ENCODE measurements at regions not wholly inside any gene's neighbourhood (a gene's known extent, or its start where the extent isn't known, plus 50 kb on each side); places are given as distances from the start of the nearest gene placed in this dataset.
A peak's percentile ranks its signal among the peaks of the same experiment; 100 is the strongest.

DNA sequence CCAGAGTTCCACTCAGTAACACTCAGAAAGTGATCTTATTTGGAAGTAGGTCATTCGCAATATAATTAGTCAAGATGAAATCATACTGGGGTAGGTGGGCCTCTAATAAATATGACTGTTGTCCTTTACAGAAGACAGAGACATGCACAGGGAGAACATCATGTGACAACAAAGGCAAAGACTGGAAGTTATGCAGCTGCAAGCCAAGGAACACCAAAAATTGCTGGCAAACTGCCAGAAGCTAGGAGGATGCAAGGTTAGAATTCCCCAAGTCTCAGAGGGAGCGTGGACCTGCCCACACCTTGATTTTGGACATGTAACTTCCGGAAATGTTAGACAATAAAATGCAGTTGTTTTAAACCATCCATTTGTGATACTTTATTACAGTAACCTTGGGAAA lies 471.5 kb upstream of the AGTR1 start:
- no peak overlapping the region for H3K4me3 Mint-ChIP-seq
- no peak overlapping the region for H3K27ac Mint-ChIP-seq
- H3K36me3 ChIP-seq (ENCODE audit: insufficient read depth): no peaks in the 10 kb centered on the region; the same call in 1 of the 2 replicates
- no peak overlapping the region for H3K4me2 ChIP-seq
- no peaks in the 10 kb centered on the region for H3K27me3 Mint-ChIP-seq (ENCODE audit: insufficient read depth, low read depth, poor library complexity)
- H4K20me1 ChIP-seq (replicated peaks; ENCODE audit: insufficient read depth): no peaks in the 10 kb centered on the region
- no peaks in the 10 kb centered on the region for H3K4me1 ChIP-seq (ENCODE audit: insufficient read depth)
- H3K9me3 Mint-ChIP-seq: no peaks in the 10 kb centered on the region; the same call in 2 of the 3 replicates
- H3K27ac ChIP-seq (ENCODE audit: low read depth): no peak overlapping the region
- H3K9me2 ChIP-seq (ENCODE audit: insufficient read depth): no peaks in the 10 kb centered on the region; the same call in 1 of the 2 replicates
- peaks cover 3% of the 10 kb centered on the region; the same call in 2 of the 3 replicates for H3K4me1 Mint-ChIP-seq
- H2AFZ ChIP-seq: no peak overlapping the region
- TF ChIP-seq EZH2phosphoT487 (IDR thresholded peaks at IDR 0.05; ENCODE audit: unreplicated experiment): no peak
- TF ChIP-seq ZNF114 (CRISPR knock-in tag; IDR thresholded peaks at IDR 0.05): no peak
- H3K79me2 ChIP-seq (replicated peaks; ENCODE audit: insufficient read depth): no peaks in the 10 kb centered on the region
- no peaks in the 10 kb centered on the region for H3F3A ChIP-seq (replicated peaks; ENCODE audit: low read depth)
- H3K27me3 ChIP-seq (ENCODE audit: insufficient read depth): no peaks in the 10 kb centered on the region
- DNase-seq (ENCODE audit: low spot score) (no peak), ATAC-seq (no peak)
- no peaks in the 10 kb centered on the region for H3K36me3 Mint-ChIP-seq (ENCODE audit: low read depth)
- no peak overlapping the region for H3K4me3 ChIP-seq

DNA sequence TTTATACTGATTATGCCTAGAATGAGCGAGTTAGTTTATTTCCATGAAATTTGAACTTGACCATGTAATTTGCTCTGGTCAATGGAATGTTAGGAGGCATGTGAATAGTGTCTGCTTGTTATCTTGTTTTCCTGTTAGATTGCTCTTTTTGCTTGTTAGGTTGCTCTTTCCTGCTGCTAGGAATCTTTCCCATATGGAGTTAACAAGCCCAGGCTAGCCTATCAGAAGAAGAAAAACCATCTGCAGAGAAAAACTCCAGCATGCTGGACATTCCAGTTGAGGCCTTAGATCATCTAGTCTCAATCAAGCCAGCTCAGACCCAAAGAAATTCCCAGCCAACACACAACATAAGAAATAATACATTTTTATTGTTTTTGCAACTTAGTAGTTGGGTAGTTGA lies 470.2 kb upstream of the AGTR1 start:
- Mint-ChIP-seq H3K9me3 (no peaks in the 10 kb centered on the region; the same call in 2 of the 3 replicates), H3K27ac (no peak overlapping the region), H3K36me3 (ENCODE audit: low read depth) (no peaks in the 10 kb centered on the region), H3K4me3 (no peak overlapping the region), H3K27me3 (ENCODE audit: insufficient read depth, low read depth, poor library complexity) (no peaks in the 10 kb centered on the region), H3K4me1 (peaks cover 3% of the 10 kb centered on the region; the same call in 2 of the 3 replicates)
- no peak for TF ChIP-seq JUNB (IDR thresholded peaks at IDR 0.05; ENCODE audit: unreplicated experiment)
- TF ChIP-seq, protein P1, sequence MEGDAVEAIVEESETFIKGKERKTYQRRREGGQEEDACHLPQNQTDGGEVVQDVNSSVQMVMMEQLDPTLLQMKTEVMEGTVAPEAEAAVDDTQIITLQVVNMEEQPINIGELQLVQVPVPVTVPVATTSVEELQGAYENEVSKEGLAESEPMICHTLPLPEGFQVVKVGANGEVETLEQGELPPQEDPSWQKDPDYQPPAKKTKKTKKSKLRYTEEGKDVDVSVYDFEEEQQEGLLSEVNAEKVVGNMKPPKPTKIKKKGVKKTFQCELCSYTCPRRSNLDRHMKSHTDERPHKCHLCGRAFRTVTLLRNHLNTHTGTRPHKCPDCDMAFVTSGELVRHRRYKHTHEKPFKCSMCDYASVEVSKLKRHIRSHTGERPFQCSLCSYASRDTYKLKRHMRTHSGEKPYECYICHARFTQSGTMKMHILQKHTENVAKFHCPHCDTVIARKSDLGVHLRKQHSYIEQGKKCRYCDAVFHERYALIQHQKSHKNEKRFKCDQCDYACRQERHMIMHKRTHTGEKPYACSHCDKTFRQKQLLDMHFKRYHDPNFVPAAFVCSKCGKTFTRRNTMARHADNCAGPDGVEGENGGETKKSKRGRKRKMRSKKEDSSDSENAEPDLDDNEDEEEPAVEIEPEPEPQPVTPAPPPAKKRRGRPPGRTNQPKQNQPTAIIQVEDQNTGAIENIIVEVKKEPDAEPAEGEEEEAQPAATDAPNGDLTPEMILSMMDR (conservative IDR thresholded peaks at IDR 0.05; ENCODE audit: low read depth in 2 of 2): no peak
- Histone ChIP-seq H3K4me2 (no peak overlapping the region), H3K27ac (ENCODE audit: low read depth) (no peak overlapping the region), H3K4me1 (ENCODE audit: insufficient read depth) (no peaks in the 10 kb centered on the region), H2AFZ (no peak overlapping the region), H3F3A (replicated peaks; ENCODE audit: low read depth) (no peaks in the 10 kb centered on the region), H4K20me1 (replicated peaks; ENCODE audit: insufficient read depth) (no peaks in the 10 kb centered on the region), H3K36me3 (ENCODE audit: insufficient read depth) (no peaks in the 10 kb centered on the region; the same call in 1 of the 2 replicates), H3K79me2 (replicated peaks; ENCODE audit: insufficient read depth) (no peaks in the 10 kb centered on the region), H3K4me3 (no peak overlapping the region), H3K9me2 (ENCODE audit: insufficient read depth) (no peaks in the 10 kb centered on the region; the same call in 1 of the 2 replicates), H3K27me3 (ENCODE audit: insufficient read depth) (no peaks in the 10 kb centered on the region)
- DNase-seq (ENCODE audit: low spot score) (no peak), ATAC-seq (no peak)

DNA sequence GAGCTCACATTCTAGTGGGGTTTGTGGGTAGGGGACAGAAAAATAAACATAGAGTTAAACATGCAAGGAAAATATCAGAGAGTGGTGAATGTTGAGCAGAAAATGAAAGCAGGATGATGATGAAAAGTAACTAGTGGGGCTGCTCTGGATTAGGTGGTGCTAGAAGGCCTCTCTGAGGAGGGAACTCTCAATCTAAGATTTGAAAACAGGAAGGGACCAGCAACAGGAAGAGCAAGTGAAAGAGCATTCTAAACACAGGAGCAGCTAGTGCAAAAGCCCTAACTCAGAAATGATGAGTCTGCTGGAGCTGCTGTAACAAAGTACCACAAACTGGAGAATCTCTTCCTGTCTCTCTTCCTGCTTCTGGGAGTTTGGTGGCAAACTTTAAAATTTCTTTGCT lies 468.6 kb upstream of the AGTR1 start:
- TF ChIP-seq, protein P2, sequence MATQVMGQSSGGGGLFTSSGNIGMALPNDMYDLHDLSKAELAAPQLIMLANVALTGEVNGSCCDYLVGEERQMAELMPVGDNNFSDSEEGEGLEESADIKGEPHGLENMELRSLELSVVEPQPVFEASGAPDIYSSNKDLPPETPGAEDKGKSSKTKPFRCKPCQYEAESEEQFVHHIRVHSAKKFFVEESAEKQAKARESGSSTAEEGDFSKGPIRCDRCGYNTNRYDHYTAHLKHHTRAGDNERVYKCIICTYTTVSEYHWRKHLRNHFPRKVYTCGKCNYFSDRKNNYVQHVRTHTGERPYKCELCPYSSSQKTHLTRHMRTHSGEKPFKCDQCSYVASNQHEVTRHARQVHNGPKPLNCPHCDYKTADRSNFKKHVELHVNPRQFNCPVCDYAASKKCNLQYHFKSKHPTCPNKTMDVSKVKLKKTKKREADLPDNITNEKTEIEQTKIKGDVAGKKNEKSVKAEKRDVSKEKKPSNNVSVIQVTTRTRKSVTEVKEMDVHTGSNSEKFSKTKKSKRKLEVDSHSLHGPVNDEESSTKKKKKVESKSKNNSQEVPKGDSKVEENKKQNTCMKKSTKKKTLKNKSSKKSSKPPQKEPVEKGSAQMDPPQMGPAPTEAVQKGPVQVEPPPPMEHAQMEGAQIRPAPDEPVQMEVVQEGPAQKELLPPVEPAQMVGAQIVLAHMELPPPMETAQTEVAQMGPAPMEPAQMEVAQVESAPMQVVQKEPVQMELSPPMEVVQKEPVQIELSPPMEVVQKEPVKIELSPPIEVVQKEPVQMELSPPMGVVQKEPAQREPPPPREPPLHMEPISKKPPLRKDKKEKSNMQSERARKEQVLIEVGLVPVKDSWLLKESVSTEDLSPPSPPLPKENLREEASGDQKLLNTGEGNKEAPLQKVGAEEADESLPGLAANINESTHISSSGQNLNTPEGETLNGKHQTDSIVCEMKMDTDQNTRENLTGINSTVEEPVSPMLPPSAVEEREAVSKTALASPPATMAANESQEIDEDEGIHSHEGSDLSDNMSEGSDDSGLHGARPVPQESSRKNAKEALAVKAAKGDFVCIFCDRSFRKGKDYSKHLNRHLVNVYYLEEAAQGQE (IDR thresholded peaks at IDR 0.05; ENCODE audit: unreplicated experiment): no peak
- no peak for TF ChIP-seq ZNF331 (CRISPR knock-in tag; IDR thresholded peaks at IDR 0.05; ENCODE audit: low read depth)
- Mint-ChIP-seq H3K4me1 (peaks cover 3% of the 10 kb centered on the region; the same call in 2 of the 3 replicates), H3K27ac (no peak overlapping the region; the same call in 1 of the 2 replicates), H3K4me3 (no peak overlapping the region), H3K36me3 (ENCODE audit: low read depth) (no peaks in the 10 kb centered on the region), H3K27me3 (ENCODE audit: insufficient read depth, low read depth, poor library complexity) (peaks cover 2% of the 10 kb centered on the region), H3K9me3 (no peaks in the 10 kb centered on the region; the same call in 2 of the 3 replicates)
- no peaks in the 10 kb centered on the region; the same call in 1 of the 2 replicates for H3K9me2 ChIP-seq (ENCODE audit: insufficient read depth)
- no peak overlapping the region for H3K4me3 ChIP-seq
- H4K20me1 ChIP-seq (replicated peaks; ENCODE audit: insufficient read depth): no peaks in the 10 kb centered on the region
- H3K4me2 ChIP-seq: no peak overlapping the region
- no peak for ATAC-seq
- H3K36me3 ChIP-seq (ENCODE audit: insufficient read depth): no peaks in the 10 kb centered on the region; the same call in 1 of the 2 replicates
- H2AFZ ChIP-seq: 0 out of 2 replicates have a peak overlapping the region, but pooled peaks have one; percentile 7
- no peak overlapping the region for H3K27ac ChIP-seq (ENCODE audit: low read depth)
- H3K79me2 ChIP-seq (replicated peaks; ENCODE audit: insufficient read depth): no peaks in the 10 kb centered on the region
- H3K27me3 ChIP-seq (ENCODE audit: insufficient read depth): no peaks in the 10 kb centered on the region
- no peaks in the 10 kb centered on the region for H3F3A ChIP-seq (replicated peaks; ENCODE audit: low read depth)
- no peak for DNase-seq (ENCODE audit: low spot score)
- no peaks in the 10 kb centered on the region for H3K4me1 ChIP-seq (ENCODE audit: insufficient read depth)

All from GM23338 (cell line).